ENCODE measurements at regions not wholly inside any gene's neighbourhood (a gene's known extent, or its start where the extent isn't known, plus 50 kb on each side); places are given as distances from the start of the nearest gene placed in this dataset.

DNA sequence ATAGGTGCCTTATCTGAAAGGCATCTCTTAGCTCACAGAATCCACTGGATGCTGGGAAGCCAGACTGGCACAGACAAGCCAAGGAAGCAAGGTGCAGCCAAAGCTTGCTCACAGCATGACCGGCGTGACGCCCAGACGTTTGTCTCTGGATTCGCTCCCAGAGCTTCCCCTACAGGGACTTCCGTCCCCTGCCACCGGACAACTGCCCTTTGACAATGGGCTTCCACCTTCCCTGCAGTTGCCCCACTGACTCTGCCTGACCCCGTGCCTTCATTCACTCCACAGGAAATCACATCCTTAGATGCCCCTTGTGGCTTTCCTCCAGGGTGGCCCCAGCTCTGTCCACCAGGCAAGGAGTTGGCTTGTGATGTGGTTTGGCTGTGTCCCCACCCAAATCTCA lies 94.8 kb upstream of the CDH4 start:
- DNase-seq, result no peak

DNA sequence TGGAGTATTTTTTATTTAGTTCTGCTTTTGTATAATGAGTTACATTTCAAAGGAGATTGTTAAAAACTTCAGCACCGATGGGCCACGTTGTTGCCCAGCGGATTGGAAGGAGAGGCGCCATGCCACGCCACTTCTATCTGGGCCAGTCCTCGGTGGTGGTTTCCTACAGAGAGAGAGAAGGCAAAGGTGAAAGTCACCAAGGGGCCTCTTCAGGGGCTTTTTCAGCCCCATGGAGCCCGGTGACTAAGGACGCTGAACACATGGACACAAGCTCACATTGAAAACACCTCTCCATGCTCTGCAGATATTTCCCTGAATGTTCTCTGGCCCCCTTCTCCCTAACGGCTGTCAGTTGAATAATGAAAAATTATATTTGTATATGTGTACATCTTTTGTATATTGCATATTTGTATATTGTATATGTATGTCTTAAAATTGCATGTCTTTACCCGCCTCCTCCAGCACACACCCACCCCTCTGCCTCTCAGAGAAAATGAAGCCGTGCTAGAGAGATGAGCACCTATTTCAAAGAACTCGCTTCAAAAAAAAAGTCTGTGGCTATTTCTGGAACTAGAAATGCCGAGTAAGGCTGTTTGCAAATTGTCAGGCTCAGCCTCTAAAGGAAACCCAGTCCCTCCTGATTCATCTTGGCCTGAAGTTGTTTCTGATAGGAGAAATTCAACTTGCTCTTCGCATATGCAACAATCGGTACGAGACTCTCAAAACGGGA lies 91.9 kb upstream of the CDH4 start:
- DNase-seq, result no peak

DNA sequence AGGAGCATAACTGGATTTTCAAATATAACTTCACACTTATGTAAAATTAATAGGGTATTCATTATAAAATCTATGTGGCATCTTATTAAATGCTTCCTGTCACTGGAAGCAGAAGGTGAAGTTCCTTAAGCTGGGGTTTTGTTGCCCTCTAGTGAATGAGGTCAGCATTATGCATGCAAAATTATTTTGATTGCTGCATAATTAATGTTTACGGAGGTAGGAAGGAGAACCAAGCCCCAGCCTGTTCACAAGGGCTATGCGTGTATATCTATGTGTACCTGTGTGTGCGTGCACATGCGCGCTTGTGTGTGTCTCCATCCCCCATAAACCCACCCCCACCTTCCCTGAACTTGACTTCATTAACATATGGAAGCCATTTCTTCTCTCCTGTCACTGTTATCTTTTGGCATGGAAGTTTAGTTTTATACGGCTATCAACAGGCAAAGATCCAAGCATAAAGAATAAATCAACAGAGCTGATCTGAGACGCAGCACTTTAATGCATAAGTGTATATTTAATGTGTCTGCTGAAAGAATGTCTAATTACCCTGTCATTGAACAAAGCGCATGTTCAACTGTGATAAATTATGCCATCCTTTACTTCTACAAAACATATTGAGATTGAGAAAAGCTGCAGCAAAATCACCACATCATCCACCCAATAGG lies 90.2 kb upstream of the CDH4 start:
- no peak for DNase-seq

DNA sequence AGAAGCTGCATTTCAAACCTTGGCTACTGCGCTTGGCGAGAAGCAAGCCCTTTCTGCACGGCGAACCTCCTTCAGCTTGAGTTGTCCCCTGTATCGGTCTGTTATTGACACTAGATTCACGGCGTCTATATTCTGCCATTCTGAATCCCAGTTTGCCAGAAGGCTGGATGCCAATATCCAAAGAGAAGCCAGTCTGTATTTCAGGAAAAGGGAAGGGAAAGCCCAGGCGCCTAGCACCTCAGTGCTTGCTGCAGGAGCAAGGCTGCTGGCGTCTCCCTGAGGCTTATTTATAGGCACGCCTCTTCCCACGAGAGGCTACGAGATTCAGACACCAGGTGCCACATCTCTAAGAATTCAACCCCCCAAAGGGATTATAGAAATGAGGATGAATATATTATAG lies 89.6 kb upstream of the CDH4 start:
- DNase-seq, result no peak

DNA sequence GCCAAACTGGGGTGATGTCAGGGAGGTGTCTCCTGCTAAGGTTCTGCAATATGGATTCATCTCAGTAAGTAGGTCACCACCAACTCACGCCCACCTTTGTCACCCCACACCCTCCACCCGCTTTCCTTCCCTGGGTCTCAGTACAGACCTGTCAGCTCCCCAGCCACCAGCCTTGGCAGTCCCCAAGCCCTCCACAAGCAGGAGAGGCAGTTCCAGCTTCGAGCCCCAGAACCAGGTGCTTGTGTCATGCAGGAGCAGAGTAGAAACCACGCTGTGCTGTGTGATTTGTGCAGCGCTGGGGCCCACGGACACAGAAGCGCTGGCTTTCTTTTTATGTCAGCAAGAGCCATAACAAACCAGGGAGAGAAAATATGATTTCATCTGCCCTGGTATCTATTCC lies 89.0 kb upstream of the CDH4 start:
- DNase-seq, result no peak

DNA sequence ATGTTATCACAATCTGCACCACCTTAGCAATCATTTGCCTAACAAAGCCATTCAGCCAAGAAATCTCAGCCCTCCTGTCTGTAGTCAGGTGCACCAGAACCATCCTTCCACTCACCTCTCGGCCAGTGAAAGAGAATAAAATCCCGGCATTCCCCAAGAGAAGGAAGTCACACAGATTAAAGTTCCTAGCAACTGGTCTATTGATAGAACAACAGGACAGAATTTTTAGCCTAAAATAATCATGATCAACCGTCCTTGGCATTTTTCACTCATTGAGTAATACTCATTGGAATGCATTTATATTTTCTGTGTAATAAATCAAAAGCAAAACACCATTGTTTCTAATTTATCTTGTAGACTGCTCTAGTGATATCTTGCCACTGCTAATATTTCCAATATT lies 85.7 kb upstream of the CDH4 start:
- no peak for DNase-seq

DNA sequence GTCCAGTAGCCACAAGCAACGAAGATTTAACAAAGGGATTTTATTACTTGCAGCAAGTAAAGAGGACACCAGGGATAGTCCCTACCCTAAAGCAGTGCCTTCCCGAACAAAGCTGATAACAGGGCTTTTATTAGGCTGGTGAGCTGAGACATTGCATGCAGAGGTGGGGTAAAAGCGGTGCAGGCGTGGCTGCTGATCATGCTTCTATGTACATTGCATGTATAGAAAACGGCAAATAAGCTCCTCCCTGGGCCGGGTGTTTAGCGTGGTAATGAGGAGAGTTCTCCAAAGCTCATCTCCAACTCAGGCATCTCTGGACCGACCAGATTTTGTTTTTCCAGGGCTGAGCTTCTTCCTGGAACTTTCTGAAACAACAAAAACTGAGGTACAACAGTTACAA lies 83.5 kb upstream of the CDH4 start:
- DNase-seq, result no peak

DNA sequence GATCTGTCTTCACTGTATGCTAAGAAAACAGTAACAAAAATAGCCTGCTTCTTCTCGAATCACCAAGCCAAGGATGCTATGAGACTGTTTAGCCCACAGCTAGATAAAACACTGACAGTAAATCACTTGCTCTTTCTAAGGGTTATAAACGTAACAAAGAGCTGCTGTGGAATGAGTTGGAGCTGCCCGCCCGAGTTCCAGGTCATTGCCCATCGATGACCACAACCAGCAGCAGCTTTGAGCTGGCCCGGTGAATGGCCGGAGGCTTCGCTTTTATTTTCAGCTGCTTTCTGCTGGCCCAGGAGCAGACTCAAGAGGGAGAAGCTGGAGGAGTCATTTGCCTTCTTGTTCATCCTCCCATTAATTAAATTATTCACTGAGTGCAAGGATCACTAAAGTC lies 82.2 kb upstream of the CDH4 start:
- DNase-seq, result no peak

DNA sequence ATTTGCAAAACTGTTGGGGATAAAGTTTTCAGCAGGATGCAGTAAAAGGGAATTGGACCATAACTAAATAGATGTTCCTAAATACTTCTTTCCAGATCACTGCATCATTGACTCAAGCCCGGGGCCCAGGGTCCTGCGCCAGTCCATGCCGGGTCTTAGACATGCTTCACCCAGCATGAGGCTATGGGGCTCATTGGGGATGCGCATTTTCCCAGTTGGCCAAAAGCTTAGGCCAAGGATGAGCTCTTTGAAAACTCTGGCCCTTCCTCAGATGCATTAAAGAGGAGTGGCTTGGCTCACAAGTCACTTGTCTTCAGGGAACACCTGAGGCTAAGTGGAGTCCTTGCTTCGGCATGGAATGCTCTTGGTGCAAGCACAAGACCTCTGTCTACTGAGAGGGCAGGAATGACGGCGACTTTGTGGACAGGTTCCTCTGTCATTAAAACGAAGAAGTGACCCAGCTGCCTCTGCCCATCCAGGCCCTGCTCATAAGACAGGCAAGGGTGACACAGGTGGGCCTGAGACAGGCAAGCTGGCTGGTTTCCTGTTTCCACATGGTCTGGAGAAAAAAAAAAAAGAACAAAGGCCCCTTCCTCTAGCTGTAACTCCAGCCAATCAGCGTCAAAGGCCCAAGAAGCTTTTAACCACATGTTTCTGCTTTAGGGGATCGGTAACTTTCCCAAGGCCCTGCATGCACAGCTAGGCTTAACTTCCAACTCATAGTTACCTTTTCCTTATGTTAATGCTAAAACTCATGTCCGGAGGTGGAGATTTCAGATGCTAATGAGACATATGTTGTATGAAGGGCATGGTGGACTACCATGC lies 81.4 kb upstream of the CDH4 start:
- no peak for DNase-seq

DNA sequence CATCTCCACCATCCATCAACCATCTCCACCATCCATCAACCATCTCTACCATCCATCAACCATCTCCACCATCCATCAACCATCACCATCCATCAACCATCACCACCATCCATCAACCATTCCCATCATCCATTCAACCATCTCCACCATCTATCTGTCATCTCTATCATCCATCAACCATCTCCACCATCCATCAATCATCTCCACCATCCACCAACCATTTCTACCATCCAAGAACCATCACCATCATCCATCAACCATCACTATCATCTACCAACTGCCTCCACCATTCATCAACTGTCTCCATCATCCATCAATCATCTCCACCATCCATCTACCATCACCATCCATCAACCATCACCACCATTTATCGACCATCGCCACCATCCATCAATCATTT lies 78.8 kb upstream of the CDH4 start:
- no peak for DNase-seq

DNA sequence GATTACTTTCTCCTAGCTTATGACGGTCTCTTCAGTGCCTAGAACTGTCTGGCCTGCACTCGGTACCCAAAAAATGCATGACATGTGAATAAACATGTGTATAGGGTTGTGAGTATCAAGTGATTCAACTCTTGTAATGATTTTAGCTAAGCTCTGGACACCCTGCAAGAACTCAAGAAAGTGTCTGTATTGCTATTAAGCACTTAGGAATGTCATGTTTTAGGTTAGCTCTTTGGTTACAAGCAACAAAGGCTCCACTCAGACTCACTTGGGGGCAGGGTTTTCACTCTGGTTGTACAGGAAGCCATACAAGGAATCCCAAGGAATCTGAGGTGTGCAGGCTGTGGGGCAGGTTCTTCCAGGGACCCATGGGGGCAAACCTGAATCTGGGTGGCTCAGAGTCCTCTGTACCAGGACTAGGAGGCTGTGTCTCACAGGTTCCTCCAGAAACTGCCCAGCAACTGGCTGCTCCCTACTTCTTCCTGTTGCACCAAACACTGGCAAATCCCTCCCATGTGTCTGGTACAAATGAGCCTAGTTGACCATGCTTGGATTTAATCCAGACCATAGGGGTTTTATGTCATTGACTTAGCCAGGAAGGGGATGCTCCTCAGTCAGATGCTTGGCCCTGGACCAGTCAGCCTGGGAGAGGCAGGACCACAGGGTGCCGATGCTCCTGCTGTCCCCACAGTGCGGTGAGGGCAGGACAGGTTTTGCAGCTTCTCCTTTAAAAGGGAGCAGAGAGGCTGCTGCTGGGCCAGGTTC lies 77.9 kb upstream of the CDH4 start:
- DNase-seq, result no peak

DNA sequence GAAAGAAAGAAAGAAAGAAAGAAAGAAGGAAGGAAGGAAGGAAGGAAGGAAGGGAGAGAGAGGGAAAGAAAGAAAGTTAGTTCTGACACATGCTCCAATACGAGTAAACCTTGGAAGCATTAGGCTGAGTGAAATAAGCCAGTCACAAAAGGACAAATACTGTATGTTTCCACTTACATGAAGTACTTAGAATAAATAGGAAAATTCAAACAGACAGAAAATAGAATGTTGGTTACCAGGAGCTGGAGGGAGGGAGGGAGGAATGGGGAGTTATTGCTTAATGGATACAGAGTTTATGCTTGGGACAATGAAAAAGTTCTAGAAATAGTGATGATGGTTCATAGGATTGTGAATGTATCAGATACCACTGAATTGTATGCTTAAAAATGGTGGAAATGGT lies 75.2 kb upstream of the CDH4 start:
- no peak for DNase-seq

DNA sequence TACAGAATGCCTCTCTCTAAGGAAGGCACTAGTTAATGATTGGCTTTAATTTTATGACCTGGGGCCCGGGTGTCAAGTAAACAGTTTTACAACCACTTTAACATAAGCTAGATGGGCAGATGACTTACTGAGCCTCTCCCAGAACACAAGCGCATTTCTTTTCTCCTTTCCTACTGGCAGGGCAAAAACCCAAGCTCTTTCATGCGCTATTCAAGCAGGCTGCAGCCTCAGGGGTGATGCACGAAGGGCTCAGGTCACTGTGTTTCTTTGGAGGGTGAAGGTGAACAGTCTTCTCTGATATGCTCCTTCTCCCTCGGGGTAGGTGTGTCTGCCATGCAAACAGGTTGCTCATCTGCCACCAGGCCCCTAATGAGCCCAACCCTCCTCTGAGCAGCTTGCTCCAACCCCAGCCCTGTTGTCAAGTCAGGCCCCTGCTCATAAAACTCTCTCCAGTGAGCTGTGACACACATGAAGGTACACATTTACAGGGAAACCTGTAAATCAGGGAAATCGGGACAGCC lies 73.5 kb upstream of the CDH4 start:
- DNase-seq, result no peak

DNA sequence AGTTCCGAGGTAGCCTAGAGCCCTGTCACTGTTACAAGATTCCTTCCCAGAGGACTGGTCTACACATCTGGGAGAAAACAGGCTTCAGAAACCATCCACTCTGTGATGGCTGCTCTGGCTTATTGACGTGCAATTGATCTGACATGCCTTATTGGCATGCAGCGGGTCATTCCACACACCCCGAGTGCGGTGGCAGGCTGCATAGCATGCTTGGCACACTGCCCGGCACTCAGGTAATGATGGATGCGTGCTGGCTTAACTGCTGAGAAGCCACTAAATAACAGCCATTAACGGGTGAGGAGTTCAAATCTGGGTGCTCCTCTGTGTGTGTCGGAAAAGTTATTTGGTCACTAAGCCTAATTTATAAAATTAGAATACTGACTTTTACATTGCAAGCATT lies 67.9 kb upstream of the CDH4 start:
- no peak for DNase-seq

DNA sequence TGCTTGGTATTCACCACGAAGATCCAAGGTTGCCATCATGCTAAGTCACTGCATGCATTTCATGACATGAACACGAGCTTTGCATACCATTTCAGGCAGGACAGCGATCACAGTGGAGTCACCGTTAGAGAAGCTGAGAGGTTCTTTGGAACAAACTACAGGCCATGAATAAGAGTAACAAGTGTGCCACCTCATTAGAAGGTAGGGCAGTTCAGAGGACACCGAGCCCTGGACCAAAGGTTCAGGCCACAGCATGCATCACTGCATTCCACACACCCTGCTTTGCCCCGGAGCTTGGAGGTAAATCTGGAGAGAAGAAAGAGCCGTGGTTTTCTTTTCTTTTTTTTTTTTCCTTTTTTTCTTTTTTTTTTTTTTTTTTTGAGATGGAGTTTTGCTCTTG lies 66.9 kb upstream of the CDH4 start:
- DNase-seq, result no peak

DNA sequence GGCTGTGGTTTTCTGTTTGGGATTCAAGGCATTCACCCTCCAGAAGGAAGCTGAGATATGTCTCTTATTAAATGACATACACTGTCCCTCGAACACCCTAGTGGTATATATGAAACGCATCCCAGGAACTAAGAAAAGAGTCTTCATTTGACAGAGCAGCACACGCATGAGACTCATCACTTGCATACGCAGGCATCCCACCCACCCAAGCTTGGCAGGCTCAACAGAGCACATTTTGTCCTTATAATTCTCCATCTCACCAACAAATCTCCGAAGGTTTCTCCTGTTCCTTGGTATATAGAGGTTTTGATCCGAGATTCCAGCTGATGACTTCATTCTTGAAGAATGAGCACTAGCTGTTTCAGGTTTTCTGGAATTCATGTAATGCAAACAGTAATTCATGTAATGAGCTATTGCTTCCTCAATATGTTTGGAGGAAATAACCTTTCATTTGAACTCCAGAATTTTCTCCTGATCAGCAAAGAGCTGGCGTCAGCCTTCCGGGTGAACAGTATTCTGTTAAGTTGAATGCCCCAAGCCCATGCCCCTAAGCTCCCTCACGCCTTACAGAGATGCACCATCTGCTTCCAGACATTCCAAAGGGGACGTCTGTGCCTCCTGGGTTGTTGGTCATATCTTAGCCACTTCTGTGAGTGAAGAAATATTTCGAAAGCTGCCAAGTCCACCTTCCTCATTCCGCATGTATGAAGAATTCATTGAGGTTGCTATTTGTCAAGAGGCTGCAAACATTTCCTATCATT lies 66.0 kb upstream of the CDH4 start:
- no peak for DNase-seq

DNA sequence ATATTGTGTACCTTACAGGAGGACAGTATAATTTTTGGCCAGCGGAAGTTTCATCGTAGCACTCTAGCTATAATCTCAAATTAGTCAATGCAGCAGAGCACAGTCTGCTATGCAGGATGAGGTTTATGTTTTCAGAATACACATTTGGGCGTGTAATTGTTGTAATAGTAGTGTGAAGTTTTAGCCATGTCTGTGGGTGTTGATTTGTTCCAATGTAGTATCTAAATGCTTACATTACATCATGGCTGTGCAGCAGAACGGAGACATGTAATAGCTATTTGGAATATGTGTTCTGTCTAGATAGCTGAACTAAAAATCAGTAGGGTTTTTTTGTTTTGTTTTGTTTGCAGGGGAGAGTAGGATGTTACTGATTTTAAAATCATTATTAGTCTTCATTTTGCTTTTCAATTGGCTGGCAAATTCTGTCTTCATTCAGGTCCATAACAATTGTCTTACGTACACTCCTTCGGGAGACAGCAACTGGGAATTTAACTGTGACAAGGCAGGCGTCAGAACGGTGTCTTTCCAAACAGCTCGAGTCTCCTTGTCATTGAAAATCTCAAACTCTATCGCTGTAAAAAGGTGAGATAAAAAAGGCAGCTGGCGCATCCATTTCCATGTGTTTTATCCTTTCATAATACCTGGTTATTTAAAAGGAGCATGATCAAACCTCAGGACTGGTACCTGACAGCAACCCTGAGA lies 65.1 kb upstream of the CDH4 start:
- no peak for DNase-seq

DNA sequence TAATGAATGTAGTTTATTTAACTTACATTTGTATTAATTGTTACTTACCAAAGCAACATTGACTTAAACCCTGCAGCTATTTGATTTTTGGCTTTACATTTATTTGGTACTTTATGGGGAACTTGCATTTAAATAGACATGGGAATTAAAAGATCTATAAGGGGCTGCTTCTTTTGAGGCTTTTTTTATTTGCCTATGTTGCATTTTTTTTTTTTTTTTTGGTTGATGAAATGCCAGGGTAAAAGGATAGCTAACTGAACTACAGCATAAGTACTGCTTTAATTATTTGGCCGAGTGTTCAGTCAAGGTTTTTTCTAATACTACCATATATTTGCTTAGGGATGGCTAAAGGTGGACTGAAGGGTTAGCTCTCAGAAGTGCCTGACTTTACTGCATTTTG lies 62.5 kb upstream of the CDH4 start:
- no peak for DNase-seq

DNA sequence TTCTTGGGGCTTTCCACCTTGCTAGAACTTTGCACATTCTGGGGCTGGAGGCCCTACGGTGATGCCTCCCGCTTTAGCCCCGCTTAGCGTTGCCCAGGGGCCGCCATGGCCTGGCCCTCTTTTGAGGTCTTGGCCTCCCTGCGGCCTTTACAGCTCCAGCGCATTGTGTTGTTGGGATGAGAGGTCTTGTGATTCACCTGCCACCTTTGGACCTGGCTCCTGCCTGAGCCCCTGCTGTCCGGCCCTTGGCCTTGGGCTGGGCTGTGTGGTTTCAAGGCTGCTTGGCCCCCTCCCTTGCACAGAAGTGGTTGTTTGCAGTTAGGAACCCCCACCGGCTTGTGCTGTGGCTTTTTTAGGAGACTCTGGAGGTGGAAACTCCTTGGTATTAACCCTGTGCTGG lies 61.0 kb upstream of the CDH4 start:
- DNase-seq, result no peak

DNA sequence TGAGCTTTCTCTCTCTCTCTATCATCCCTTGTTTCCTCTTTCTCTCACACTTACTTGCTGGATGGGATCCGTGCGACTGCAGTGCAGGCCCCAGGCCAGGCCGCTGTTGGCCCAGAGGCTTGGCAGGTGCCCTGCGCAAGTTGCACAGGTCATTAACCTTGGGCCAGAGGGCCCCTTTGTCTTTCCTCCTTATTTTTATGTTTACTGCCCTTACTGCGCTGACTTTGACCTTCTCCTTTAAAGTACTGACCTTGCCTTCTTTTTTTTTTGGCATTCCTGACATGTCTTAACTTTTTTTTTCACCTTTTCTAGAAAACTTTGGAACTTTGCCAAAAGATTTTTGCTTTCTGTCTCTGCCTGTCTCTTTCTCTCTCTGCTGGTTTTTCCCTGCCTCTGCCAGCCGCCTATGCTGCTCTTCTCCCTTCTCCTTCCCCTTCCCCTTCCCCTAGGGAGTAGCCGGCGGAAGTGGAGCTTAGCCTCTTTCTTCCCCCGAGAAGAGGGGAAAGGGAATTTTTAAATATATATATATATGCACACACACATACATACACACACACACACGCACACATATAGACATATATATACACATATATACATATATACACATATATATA lies 59.6 kb upstream of the CDH4 start:
- no peak for DNase-seq

DNA sequence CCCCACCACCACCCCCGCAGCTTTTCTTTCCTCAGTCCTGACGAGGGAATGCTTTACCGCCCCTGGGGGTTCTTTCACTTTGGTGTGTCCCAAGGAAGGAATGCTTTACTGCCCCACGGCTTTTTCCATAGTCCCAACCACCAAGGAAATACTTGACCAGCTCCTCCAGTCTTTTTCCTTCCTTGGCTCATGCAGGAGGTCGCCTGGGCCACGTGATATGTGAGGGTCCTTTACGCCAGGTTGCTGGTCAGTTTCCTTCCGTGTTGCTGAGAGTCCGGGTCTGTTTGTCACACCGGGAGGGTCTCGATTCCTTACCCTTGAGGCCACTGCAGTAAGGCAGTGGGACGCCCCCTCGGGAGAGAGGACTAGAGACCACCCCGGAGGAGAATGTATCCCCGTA lies 58.9 kb upstream of the CDH4 start:
- no peak for DNase-seq

Measured in NCI-H1092 (cell line).